Esophagus squamous epithelium (tissue), 4 donors: ENCODE measurements at regions not wholly inside any gene's neighbourhood (a gene's known extent, or its start where the extent isn't known, plus 50 kb on each side); places are given as distances from the start of the nearest gene placed in this dataset.

ENCODE experiments used
- POLR2A ChIP-seq, 4 donors: fragments of 450-650 bp; IDR thresholded peaks; one replicate each; pipeline ENCODE4 v1.6.1; 2017; ENCODE audit warnings: antibody characterized with exemption in 4 of 4, mild to moderate bottlenecking in 4 of 4, moderate library complexity in 3 of 4
- TF ChIP-seq, protein P1 (sequence below), 6 experiments: fragments of 450-650 bp in 4 of 6; fragments of 200-600 bp in 2 of 6; sonication (generic) in 2 of 6; IDR thresholded peaks; one replicate each; pipeline ENCODE4 v1.5.1; 2016 to 2019; ENCODE audit warnings: antibody characterized with exemption in 6 of 6, mild to moderate bottlenecking in 4 of 6, moderate library complexity in 4 of 6

DNA sequence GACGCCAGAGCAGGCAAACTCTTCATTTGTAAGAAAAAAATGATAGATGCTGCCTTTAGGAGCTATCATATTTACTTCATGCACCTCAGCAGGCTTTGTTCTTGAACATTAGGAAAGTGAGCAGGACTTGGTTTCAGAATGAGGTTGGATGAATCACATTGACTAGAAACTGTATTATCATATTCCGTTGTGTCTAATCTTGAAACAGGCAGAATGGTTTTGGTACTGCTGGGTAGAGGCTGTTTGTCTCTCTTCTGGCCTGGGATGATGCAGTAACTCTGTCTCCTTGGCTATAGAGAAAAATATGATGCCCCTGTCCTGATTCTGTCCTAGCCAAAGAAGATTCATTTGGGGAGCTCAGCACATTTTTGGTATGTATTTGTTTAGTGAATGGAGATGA, 344.2 kb upstream of the GRM7 start:
- no peak for TF ChIP-seq POLR2A (IDR thresholded peaks at IDR 0.05)
- TF ChIP-seq, protein P1, sequence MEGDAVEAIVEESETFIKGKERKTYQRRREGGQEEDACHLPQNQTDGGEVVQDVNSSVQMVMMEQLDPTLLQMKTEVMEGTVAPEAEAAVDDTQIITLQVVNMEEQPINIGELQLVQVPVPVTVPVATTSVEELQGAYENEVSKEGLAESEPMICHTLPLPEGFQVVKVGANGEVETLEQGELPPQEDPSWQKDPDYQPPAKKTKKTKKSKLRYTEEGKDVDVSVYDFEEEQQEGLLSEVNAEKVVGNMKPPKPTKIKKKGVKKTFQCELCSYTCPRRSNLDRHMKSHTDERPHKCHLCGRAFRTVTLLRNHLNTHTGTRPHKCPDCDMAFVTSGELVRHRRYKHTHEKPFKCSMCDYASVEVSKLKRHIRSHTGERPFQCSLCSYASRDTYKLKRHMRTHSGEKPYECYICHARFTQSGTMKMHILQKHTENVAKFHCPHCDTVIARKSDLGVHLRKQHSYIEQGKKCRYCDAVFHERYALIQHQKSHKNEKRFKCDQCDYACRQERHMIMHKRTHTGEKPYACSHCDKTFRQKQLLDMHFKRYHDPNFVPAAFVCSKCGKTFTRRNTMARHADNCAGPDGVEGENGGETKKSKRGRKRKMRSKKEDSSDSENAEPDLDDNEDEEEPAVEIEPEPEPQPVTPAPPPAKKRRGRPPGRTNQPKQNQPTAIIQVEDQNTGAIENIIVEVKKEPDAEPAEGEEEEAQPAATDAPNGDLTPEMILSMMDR (IDR thresholded peaks at IDR 0.05) = no peak
